Activated T-helper 1 cell treated with Interleukin-2 at 50 U/mL for 16 hours (primary cell): ENCODE measurements at regions not wholly inside any gene's neighbourhood (a gene's known extent, or its start where the extent isn't known, plus 50 kb on each side); places are given as distances from the start of the nearest gene placed in this dataset.
"Not testable (repeated sequence)": the region's sequence is repeated elsewhere in the genome, so short reads cannot be mapped to it uniquely, and the experiment has no call there.

Experiments
- DNase-seq: peaks from one replicate; pipeline ENCODE4 v3.0.0-alpha.2; 2020; ENCODE audit warnings: low read depth

- no peak for DNase-seq
Measured at GRCh38 chr5:54884195-54884536, 101.2 kb downstream of the ESM1 start.

DNA sequence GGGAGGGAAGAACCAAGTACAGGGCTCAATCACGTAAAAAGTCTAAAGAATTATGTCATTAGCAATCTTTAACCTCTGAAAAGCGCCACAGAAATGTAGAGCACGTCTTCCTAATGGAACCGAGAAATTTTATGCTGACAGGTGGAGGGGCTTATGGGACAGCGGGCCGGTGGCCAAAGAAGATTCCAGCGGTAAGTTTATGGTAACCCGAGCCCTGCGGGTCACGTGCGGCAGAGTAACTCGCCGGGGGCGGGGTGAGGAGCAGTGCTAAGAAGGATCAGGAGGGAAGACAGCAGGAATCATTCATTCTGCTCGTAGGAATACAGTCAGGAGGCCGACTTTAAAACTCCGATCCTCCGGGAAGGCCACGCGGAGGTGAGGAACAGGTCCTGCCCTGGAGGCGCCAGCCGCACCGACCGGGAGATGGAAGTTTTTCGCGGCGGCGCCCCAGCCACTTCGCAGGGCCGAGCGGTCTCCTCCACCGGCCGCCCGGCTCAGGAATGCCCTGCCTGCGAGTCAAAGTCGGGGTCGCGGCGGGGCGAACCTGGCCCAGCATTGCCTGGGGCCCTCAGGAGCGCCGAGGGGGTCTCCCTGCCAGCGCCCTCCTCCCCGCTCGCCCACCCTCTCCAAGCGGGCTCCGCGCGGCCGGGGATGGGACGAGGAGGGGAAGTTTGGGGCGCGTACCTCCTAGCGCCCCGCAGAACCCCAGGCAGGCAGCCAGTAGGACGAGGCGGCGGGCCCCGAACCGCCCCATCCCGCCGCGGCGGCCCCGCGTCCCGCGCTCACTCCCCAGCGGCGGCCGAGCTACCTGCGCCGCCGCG is 101.8 kb downstream of the ESM1 start:
- DNase-seq, result no peak

DNA sequence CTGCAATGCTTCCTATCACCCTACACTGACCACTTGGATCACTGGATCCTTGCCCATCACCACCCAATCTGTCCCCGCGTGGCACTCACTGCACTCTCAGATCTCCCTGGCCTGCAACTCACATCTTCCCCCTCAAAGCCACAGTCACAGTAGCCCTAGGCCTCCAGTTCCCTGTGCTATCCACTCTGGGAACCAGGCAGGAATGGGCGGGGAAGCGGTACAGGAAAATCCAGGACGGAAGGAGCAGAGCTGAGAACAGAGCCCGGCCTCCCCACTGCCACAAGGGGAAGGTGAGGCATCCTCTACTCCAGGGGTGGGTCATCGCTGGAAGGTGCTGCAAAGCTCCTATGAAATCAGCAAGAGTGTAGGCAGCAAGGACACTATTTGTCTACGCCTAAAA is 102.6 kb downstream of the ESM1 start:
- no peak for DNase-seq

DNA sequence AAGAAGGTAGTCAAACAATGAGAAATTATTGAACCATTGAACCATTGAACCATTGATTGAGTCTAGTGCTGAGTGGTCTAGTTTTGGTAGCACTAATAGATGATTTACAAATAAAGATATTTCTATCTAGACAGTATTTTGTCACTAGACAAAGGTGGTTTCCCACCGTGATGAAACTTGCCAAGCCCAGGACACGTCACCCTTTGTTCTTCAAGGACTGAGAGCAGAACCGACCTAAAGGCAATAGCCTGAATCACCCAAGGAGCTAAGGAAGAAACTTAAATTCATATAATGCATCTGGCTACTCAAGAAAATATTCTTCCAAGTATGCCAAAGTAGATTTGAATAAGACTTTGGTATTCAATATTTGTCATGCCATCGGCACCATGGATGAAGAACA is 103.3 kb downstream of the ESM1 start:
- no peak for DNase-seq

DNA sequence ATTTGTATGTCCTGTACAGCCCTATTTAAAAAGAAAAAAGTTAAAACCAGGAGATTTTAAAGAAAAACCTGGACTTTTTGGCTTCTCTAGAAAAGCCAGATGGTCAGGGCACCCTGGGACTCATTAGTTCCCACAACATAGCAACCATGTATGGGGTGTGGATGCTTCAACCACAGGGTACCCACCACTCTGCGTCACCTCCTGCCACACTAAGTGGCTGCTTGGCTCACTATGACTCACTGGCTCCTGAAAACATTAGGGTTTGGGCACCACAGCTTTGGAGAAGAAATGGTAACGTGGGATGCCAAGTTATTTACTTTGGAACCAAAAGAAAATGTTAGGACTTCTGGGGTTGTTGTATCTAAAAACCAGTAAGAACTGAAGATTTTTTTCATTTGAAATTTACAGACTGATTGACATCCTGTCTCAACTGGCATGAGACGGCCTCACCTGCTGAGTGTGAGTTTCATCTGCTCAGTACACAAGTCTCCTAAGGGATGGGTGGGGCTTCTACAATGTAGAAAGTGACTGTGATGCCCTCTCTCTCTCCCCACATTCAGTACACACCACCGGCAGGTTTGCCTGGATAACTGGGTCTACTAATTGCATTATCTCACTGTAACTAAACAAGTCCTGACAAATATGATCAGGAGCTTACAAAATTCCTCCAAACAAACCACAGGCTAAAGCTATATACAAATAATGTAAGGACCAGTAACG is 103.9 kb downstream of the ESM1 start:
- no peak for DNase-seq

GRCh38 chr5:54876976-54877375 is 108.4 kb downstream of the ESM1 start:
- no peak for DNase-seq

- DNase-seq, result no peak
Measured at GRCh38 chr5:54876556-54876955, 108.8 kb downstream of the ESM1 start.

DNA sequence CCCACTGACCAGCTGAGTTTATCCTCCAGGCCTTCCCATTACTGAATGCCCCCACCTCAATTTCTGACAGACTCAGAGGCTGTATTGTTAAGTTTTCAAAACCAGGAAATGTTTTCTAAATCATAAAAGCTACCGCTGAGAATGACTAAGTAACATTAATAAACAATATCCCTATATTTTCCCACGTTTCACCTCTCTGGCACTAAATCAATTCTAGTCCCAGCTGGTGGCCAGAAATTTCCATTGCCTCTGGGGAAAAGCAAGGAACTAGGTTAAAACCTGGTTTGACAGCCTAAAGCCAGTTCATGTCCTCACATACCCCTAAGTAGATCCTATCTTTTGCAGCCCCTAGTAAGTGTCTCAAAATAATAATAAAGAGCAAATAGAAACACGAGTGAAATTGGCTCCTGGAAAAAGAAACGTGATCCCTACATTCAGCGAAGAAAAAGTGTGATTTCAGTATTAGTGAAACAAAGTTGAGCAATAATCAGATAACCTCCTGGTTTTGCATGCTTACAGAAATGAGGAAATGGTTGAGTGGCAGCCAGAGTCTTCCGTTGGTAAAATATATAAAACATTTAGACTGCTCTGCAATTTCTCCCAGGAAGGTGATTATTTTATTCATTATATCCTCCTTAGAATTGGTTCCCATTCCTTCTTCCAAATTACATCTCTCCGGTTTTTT is 110.9 kb downstream of the ESM1 start:
- DNase-seq, result no peak

- DNase-seq, result no peak
Measured at GRCh38 chr5:54873691-54874090, 111.7 kb downstream of the ESM1 start.

DNA sequence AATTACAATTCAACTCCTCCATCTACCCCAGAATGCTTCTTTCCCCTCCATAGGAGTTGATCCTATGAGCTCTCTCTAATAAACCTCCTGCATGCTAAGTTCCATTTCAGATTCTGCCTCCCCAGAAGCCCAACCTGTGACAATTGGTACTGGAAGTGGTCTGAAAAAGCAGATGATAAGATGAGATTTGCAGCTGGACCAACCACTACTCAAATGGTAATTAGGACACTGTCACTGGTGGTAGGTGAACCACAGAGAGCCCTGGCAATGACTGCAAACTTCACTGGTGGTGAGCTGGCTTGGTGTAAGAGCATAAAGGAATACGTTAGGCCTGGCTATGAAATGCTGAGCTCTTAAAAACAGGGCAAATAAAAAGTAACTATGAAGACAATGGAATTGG is 112.6 kb downstream of the ESM1 start:
- no peak for DNase-seq

- no peak for DNase-seq
Measured at GRCh38 chr5:54870271-54870670, 115.1 kb downstream of the ESM1 start.

- no peak for DNase-seq
Measured at GRCh38 chr5:54869691-54870090, 115.7 kb downstream of the ESM1 start.

- DNase-seq, result no peak
Measured at GRCh38 chr5:54868511-54869483, 116.6 kb downstream of the ESM1 start.

DNA sequence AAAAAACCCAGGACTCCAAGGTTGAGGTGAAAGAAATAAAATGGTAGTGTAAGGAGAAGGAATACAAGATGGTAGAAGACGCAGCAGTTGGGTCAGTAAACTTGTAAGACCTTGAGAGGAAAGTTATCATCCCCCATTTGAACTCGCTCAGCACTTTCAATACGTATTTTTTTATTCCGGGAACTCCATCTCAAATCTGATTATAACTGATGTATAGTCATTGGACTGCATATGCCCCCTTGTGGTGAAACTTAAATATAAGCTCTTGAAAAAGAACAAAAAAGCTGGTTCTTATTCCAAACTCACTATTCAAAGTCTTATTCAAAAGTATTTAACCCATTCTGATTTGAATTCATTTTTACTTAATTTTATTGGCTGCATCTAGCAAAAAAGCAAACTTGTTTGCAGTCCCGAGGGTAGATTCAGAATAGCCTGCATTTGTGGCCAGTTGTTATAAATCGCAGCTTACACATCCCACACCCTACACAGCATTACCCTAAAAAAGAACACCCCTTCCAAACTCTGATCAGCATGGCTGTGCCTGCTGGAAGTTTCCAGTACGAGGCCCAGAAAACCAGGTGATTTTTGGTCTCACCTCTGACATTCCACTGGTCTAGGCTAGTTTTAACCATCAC is 118.0 kb downstream of the ESM1 start:
- no peak for DNase-seq

DNA sequence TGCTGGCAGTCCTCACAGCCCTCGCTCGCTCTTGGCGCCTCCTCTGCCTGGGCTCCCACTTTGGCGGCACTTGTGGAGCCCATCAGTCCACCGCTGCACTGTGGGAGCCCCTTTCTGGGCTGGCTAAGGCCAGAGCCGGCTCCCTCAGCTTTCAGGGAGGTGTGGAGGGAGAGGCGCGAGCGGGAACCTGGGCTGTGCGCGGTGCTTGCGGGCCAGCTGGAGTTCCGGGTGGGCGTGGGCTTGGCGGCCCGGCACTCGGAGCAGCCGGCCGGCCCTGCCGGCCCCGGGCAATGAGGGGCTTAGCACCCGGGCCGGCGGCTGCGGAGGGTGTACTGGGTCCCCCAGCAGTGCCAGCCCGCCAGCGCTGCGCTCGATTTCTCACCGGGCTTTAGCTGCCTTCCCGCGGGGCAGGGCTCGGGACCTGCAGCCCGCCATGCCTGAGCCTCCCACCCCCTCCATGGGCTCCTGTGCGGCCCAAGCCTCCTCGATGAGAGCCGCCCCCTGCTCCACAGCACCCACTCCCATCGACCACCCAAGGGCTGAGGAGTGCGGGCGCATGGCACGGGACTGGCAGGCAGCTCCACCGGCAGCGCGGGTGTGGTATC is 120.4 kb downstream of the ESM1 start:
- DNase-seq, result not testable (repeated sequence)

- DNase-seq, result no peak
Measured at GRCh38 chr5:54862036-54862435, 123.4 kb downstream of the ESM1 start.

DNA sequence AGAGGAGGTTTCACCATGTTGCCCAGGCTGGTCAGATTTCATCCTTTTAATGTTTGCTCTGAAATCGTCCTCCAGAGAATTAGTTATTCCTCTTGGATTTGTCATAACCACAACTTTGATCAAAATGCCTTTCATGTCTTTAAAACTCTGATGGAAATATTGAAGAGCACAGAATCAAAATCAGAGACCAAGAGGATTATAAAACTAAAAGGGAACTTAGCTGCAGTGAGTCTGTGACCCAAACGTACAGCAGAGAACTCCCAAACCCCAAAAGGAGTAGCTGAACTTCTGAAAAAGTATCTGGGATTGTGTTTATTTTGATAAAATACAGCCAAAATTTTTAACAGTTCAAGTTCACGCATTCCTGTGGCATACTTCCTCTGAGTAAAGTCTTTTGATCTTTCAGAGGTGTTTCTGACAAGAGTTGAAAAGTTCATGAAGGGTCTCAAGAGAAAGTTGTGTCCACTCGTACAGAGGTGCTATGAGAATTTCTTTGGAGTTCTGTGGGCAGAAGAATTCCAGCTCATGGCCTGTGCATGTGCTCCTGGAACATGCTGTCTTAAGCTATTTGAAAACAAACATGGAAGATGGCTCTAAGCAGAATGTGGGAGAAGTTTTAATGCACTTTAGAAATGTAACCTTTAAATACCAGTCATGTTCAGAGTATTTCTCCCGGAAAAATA is 124.0 kb downstream of the ESM1 start:
- no peak for DNase-seq

DNA sequence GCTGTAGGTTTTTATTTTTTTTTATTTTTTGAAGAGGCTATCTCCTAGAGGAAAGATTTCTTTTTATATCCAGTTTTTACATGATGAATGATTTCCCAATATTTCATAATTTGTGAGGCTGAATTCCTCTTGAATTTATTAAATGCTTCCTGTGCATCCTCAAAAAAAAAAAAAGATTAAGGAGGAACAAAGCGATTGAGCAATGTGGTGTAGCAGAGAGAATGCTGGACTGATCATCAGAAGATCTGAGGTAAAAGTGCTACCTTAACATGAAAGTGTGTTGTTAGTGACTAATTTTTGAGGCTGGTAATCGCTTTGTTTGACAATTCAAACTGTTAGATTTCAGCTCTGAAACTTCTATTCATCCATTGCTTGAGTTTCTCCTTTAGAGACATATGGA is 125.1 kb downstream of the ESM1 start:
- DNase-seq, result no peak

DNA sequence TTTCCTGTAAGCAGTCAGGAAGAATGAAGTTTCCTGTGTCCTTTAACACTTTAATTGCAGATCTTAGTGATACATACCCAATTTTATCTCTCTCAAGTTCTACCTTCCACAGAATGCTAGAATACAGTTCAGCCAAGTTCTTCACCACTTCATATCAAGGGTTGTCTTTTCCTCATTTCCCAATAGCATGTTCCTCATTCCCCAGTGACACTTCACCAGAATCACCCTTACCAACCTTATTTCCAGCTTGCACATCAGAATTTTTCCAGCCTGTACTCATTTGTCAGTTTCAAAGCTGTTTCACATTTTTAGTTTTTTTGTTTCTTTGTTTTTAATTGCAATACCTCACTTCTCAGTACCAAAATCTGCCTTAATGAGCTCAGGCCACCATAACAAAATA is 126.1 kb downstream of the ESM1 start:
- DNase-seq, result no peak

DNA sequence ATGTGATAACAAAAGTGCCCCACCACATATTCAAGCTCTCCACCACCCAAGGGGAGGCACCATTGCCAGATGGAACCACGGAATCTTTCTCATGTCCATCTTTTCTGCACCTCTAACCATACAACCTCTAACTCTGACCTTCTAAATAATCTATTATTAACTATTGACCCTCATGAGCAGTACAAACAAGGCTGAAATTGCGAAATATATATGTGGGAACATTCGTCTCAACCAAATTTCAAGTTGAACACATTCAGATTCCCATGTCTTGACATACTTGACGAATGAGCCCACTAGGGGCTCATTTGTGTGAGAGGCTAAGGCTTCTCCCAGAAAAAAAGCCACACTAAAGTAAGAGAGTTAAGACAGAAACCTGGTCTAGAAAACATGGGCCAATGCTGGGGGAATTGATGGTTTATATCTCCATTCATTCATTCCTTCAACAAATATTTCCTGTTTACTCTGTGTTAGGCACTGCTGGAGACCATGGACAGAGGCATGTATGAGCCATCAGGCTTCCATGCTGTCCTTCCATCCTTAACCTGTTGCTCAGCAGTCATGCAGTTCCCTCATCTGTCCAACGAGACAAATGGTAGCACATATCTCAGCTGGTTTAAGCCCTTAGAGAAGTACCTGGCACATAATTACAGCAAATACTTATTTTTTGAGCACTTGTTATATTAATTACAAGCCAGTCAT is 130.4 kb downstream of the ESM1 start:
- DNase-seq, result no peak
